IMR-90 (cell line): ENCODE measurements at regions not wholly inside any gene's neighbourhood (a gene's known extent, or its start where the extent isn't known, plus 50 kb on each side); places are given as distances from the start of the nearest gene placed in this dataset.

Source experiments
- ATAC-seq: fragments of 200-7000 bp; cut with Tn5 transposase; 2 replicates; pipeline ENCODE4 v1.9.1; 2020; ENCODE audit warnings: low read depth, mild to moderate bottlenecking, moderate library complexity
- BruUV-seq: library from RNA; stranded (reverse); fragments of 400-500 nt; replicated peaks from 2 replicates; lab custom pipeline; 2021; lab: Mats Ljungman, UMichigan
- CTCF ChIA-PET: fragments of 300-600 bp; formaldehyde crosslinking; extraction: SDS; loops from one replicate; lab custom pipeline; 2021; ENCODE audit warnings: antibody characterized with exemption; lab: Yijun Ruan, JAX
- POLR2A ChIA-PET: fragments of 300-600 bp; sonication (Branson Sonifier 250); formaldehyde crosslinking; loops from one replicate; lab custom pipeline; 2022; ENCODE audit warnings: antibody characterized with exemption; ENCODE audit not compliant: unreplicated experiment; lab: Charles Lee
- DNase-seq: peaks from one replicate; pipeline ENCODE4 v3.0.0; 2013
- H2AFZ ChIP-seq: replicated peaks from 2 replicates; pipeline ENCODE3; 2013; ENCODE audit warnings: low read length, mild to moderate bottlenecking; ENCODE audit not compliant: poor library complexity
- H2AK5ac ChIP-seq: 2 replicates; pipeline ENCODE4 v1.6.1; 2013; ENCODE audit warnings: low read depth, low read length, inconsistent platforms
- H2AK9ac ChIP-seq: replicated peaks from 2 replicates; pipeline ENCODE3; 2013; ENCODE audit warnings: mild to moderate bottlenecking, low read depth, low read length, moderate library complexity; ENCODE audit not compliant: poor library complexity
- H2BK120ac ChIP-seq: 2 replicates; pipeline ENCODE4 v1.6.1; 2013; ENCODE audit warnings: low read depth, low read length, inconsistent platforms
- H2BK15ac ChIP-seq: 3 replicates; pipeline ENCODE4 v1.6.1; 2013; ENCODE audit warnings: low read depth, low read length, inconsistent platforms
- H2BK20ac ChIP-seq: 2 replicates; pipeline ENCODE4 v1.6.1; 2013; ENCODE audit warnings: low read depth, mild to moderate bottlenecking, inconsistent platforms, low read length, moderate library complexity
- H2BK5ac ChIP-seq: 2 replicates; pipeline ENCODE4 v1.6.1; 2013; ENCODE audit warnings: mild to moderate bottlenecking, low read depth, low read length, inconsistent platforms; ENCODE audit not compliant: poor library complexity, severe bottlenecking
- H3K14ac ChIP-seq: replicated peaks from 2 replicates; pipeline ENCODE4 v1.6.1; 2013; ENCODE audit warnings: low read depth, low read length, inconsistent platforms
- H3K18ac ChIP-seq: 2 replicates; pipeline ENCODE4 v1.6.1; 2013; ENCODE audit warnings: low read depth, low read length, control low read depth
- H3K23ac ChIP-seq: 2 replicates; pipeline ENCODE4 v1.6.1; 2013; ENCODE audit warnings: low read depth, low read length, inconsistent platforms
- H3K27ac ChIP-seq: 2 replicates; pipeline ENCODE4 v1.5.1; 2013; ENCODE audit warnings: mild to moderate bottlenecking, control low read depth, low read length; ENCODE audit not compliant: insufficient read depth
- H3K27me3 ChIP-seq: 2 replicates; pipeline ENCODE4 v1.6.1; 2013; ENCODE audit warnings: low read length; ENCODE audit not compliant: control insufficient read depth, insufficient read depth
- H3K36me3 ChIP-seq: 2 replicates; pipeline ENCODE4 v1.6.1; 2013; ENCODE audit warnings: low read length, mixed read lengths; ENCODE audit not compliant: control insufficient read depth, insufficient read depth
- H3K4ac ChIP-seq: 2 replicates; pipeline ENCODE4 v1.6.1; 2013; ENCODE audit warnings: low read depth, low read length, inconsistent platforms
- H3K4me1 ChIP-seq: 2 replicates; pipeline ENCODE4 v1.6.1; 2013; ENCODE audit warnings: low read length, mixed read lengths; ENCODE audit not compliant: control insufficient read depth, insufficient read depth
- H3K4me2 ChIP-seq: 2 replicates; pipeline ENCODE4 v1.6.1; 2013; ENCODE audit warnings: low read depth, mild to moderate bottlenecking, control low read depth, low read length, moderate library complexity
- H3K4me3 ChIP-seq: 2 replicates; pipeline ENCODE4 v1.5.1; 2013; ENCODE audit warnings: low read depth, mild to moderate bottlenecking, control low read depth, low read length, moderate library complexity; ENCODE audit not compliant: insufficient read depth
- H3K56ac ChIP-seq: 2 replicates; pipeline ENCODE4 v1.6.1; 2013; ENCODE audit warnings: low read length, inconsistent platforms; ENCODE audit not compliant: insufficient read depth; ENCODE audit errors: extremely low read depth
- H3K79me1 ChIP-seq, 2 experiments: 2 replicates each; pipeline ENCODE4 v1.6.1; 2013; ENCODE audit warnings: low read length in 2 of 2, inconsistent platforms in 1 of 2, low read depth in 1 of 2
- H3K9ac ChIP-seq: 2 replicates; pipeline ENCODE4 v1.6.1; 2013; ENCODE audit warnings: low read depth, low read length, control low read depth
- H3K9me1 ChIP-seq: 2 replicates; pipeline ENCODE4 v1.6.1; 2013; ENCODE audit warnings: low read length, inconsistent platforms; ENCODE audit not compliant: insufficient read depth
- H3K9me3 ChIP-seq: 2 replicates; pipeline ENCODE4 v1.6.1; 2013; ENCODE audit warnings: low read length; ENCODE audit not compliant: control insufficient read depth, insufficient read depth
- H4K20me1 ChIP-seq: 2 replicates; pipeline ENCODE4 v1.6.1; 2013; ENCODE audit warnings: low read length, inconsistent platforms; ENCODE audit not compliant: insufficient read depth
- H4K5ac ChIP-seq: 2 replicates; pipeline ENCODE4 v1.6.1; 2013; ENCODE audit warnings: mild to moderate bottlenecking, low read depth, low read length, control low read depth
- H4K8ac ChIP-seq, 2 experiments: 2 replicates each; pipeline ENCODE4 v1.6.1; 2013; ENCODE audit warnings: low read depth in 2 of 2, low read length in 2 of 2, control low read depth in 1 of 2, inconsistent platforms in 1 of 2
- H4K91ac ChIP-seq: 2 replicates; pipeline ENCODE4 v1.6.1; 2013; ENCODE audit warnings: low read depth, low read length, inconsistent platforms; ENCODE audit not compliant: insufficient read depth
- CEBPB ChIP-seq: IDR thresholded peaks from 2 replicates; pipeline ENCODE4 v1.6.1; 2012; ENCODE audit warnings: low read depth, low read length, improper control_type of control experiment
- CHD1 ChIP-seq: IDR thresholded peaks from 2 replicates; pipeline ENCODE4 v1.6.1; 2012; ENCODE audit warnings: low read depth, low read length, improper control_type of control experiment
- ELK1 ChIP-seq: fragments of 150-350 bp; IDR thresholded peaks from 2 replicates; pipeline ENCODE4 v1.6.1; 2016; ENCODE audit warnings: low read depth, mild to moderate bottlenecking, low read length, moderate library complexity, borderline replicate concordance
- FOS ChIP-seq: fragments of 150-350 bp; IDR thresholded peaks from 2 replicates; pipeline ENCODE4 v1.6.1; 2016; ENCODE audit warnings: low read depth, low read length
- MAFK ChIP-seq: IDR thresholded peaks from 2 replicates; pipeline ENCODE4 v1.6.1; 2012; ENCODE audit warnings: low read depth, low read length, improper control_type of control experiment
- MAZ ChIP-seq: IDR thresholded peaks from 2 replicates; pipeline ENCODE4 v1.6.1; 2012; ENCODE audit warnings: low read depth, mild to moderate bottlenecking, low read length, improper control_type of control experiment, moderate library complexity, borderline replicate concordance
- MXI1 ChIP-seq: IDR thresholded peaks from 2 replicates; pipeline ENCODE4 v1.6.1; 2012; ENCODE audit warnings: low read depth, mild to moderate bottlenecking, low read length, moderate library complexity, borderline replicate concordance
- NFE2L2 ChIP-seq: fragments of 150-350 bp; IDR thresholded peaks from 2 replicates; pipeline ENCODE4 v1.6.1; 2016; ENCODE audit warnings: low read depth, mild to moderate bottlenecking, low read length
- POLR2A ChIP-seq: IDR thresholded peaks from 2 replicates; pipeline ENCODE4 v1.6.1; 2012; ENCODE audit warnings: mild to moderate bottlenecking, low read depth, low read length
- RAD21 ChIP-seq: IDR thresholded peaks from 2 replicates; pipeline ENCODE4 v1.6.1; 2012; ENCODE audit warnings: low read length, improper control_type of control experiment
- RCOR1 ChIP-seq: IDR thresholded peaks from 2 replicates; pipeline ENCODE4 v1.6.1; 2012; ENCODE audit warnings: mild to moderate bottlenecking, low read length, improper control_type of control experiment; ENCODE audit not compliant: insufficient replicate concordance
- RFX5 ChIP-seq: IDR thresholded peaks from 2 replicates; pipeline ENCODE4 v1.8.0; 2012; ENCODE audit warnings: low read depth, mild to moderate bottlenecking, low read length, moderate library complexity
- USF2 ChIP-seq: fragments of 150-350 bp; IDR thresholded peaks from 2 replicates; pipeline ENCODE4 v1.6.1; 2017; ENCODE audit warnings: mild to moderate bottlenecking, antibody characterized with exemption, low read length, low read depth
- WGBS, 2 experiments: methylation state at CpG; one replicate each; pipeline versions ENCODE4 v1.1.5 to v1.1.7; 2013; ENCODE audit warnings: missing lambda C conversion rate in 2 of 2; ENCODE audit not compliant: insufficient read length in 1 of 2; ENCODE audit errors: extremely low coverage in 2 of 2; 5-methylcytosine and 5-hydroxymethylcytosine counted together
- dilution Hi-C: fragments of 300-500 bp; cut with HindIII; formaldehyde crosslinking; loops from one replicate; pipeline ENCODE4 v1.14.3; 2018; ENCODE audit warnings: low sequenced_read_pairs; ENCODE audit not compliant: unreplicated experiment
- in situ Hi-C: fragments of 300-500 bp; cut with MboI; formaldehyde crosslinking; loops from 3 replicates; pipeline ENCODE4 v1.14.3; 2019; ENCODE audit warnings: low sequenced_read_pairs, inconsistent platforms, mixed read lengths
- intact Hi-C: fragments of 100-400 bp; cut with micrococcal nuclease; formaldehyde crosslinking; loops from 2 replicates; pipeline ENCODE4 v1.10.0; 2022
- TF ChIP-seq, protein P1 (sequence below): conservative IDR thresholded peaks from 2 replicates; pipeline ENCODE4 v1.5.1; 2012; ENCODE audit warnings: mild to moderate bottlenecking, low read depth, low read length, improper control_type of control experiment

DNA sequence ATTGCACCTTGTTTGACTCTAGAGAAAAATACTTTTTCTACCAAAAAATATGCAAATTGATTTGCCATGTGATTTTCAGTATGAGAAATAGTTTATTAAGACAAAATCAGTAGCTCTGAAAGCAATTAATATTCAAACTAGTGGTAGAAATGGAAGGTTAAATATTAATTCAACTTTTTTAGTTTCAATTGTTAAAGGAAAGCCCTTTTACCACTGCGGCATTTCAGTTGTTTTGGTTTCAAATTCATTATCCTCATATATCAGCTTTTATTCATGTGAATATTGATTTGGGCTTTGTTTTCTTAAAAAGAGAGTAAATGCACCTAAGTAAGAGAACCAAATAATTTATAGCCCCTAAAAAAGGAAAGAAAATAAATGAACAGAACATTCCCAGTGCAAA is 660.6 kb upstream of the CHD1 start:
- CTCF ChIA-PET: no interaction called here
- no peak overlapping the region for H3K18ac ChIP-seq

More for the DNA sequence above, 660.6 kb upstream of the CHD1 start:
- H3K79me1 ChIP-seq: no peaks in the 10 kb centered on the region
- H3K4me1 ChIP-seq: no peaks in the 10 kb centered on the region
- no peak overlapping the region for H3K23ac ChIP-seq
- intact Hi-C loops (no loop called here), in situ Hi-C loops (no loop called here), dilution Hi-C loops (no loop called here)
- H3K9me1 ChIP-seq: no peaks in the 10 kb centered on the region
- H2BK120ac ChIP-seq: no peak overlapping the region
- no peak overlapping the region for H2BK5ac ChIP-seq
- no peaks in the 10 kb centered on the region for H3K27me3 ChIP-seq
- no peak overlapping the region for H4K8ac ChIP-seq
- no peak overlapping the region for H2AFZ ChIP-seq
- no peak overlapping the region for H3K14ac ChIP-seq
- H3K27ac ChIP-seq: no peak overlapping the region
- POLR2A ChIA-PET: no interaction called here
- no peak overlapping the region for H2BK15ac ChIP-seq
- whole genome bisulfite sequencing, 2 experiments: no CpG with 5 or more reads among the region's 1 CpG
- H3K4me2 ChIP-seq: no peak overlapping the region
- DNase-seq (no peak), ATAC-seq (no peak)
- no peak overlapping the region for H3K9ac ChIP-seq
- no peak overlapping the region for H2AK9ac ChIP-seq
- H3K4ac ChIP-seq: no peak overlapping the region
- H3K36me3 ChIP-seq: no peaks in the 10 kb centered on the region
- no peak overlapping the region for H2AK5ac ChIP-seq
- no TSS peak for BruUV-seq
- TF ChIP-seq MAFK (no peak), POLR2A (no peak), MAZ (no peak), CHD1 (no peak), MXI1 (no peak), USF2 (no peak), ELK1 (no peak), RAD21 (no peak), RCOR1 (no peak), NFE2L2 (no peak), FOS (no peak), RFX5 (no peak), CEBPB (no peak)
- TF ChIP-seq, protein P1, sequence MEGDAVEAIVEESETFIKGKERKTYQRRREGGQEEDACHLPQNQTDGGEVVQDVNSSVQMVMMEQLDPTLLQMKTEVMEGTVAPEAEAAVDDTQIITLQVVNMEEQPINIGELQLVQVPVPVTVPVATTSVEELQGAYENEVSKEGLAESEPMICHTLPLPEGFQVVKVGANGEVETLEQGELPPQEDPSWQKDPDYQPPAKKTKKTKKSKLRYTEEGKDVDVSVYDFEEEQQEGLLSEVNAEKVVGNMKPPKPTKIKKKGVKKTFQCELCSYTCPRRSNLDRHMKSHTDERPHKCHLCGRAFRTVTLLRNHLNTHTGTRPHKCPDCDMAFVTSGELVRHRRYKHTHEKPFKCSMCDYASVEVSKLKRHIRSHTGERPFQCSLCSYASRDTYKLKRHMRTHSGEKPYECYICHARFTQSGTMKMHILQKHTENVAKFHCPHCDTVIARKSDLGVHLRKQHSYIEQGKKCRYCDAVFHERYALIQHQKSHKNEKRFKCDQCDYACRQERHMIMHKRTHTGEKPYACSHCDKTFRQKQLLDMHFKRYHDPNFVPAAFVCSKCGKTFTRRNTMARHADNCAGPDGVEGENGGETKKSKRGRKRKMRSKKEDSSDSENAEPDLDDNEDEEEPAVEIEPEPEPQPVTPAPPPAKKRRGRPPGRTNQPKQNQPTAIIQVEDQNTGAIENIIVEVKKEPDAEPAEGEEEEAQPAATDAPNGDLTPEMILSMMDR: no peak
- H3K9me3 ChIP-seq: peaks cover 2% of the 10 kb centered on the region; the same call in 1 of the 2 replicates
- no peaks in the 10 kb centered on the region for H4K20me1 ChIP-seq
- no peak overlapping the region for H4K91ac ChIP-seq
- H3K4me3 ChIP-seq: no peak overlapping the region
- H3K56ac ChIP-seq: no peak overlapping the region
- no peak overlapping the region for H2BK20ac ChIP-seq
- no peak overlapping the region for H4K5ac ChIP-seq
